Duodenal mucosa (tissue), 2 donors: ENCODE measurements at regions not wholly inside any gene's neighbourhood (a gene's known extent, or its start where the extent isn't known, plus 50 kb on each side); places are given as distances from the start of the nearest gene placed in this dataset.

Experiments used
- H3K27ac ChIP-seq: one replicate; pipeline ENCODE4 v1.7.0; 2013; ENCODE audit warnings: low read depth, low read length
- H3K27me3 ChIP-seq, 2 donors: one replicate each; pipeline ENCODE4 v1.7.0; 2013; ENCODE audit warnings: low read length in 2 of 2, control low read depth in 1 of 2; ENCODE audit not compliant: insufficient read depth in 2 of 2, control insufficient read depth in 1 of 2
- H3K36me3 ChIP-seq, 2 donors: one replicate each; pipeline ENCODE4 v1.7.0; 2013; ENCODE audit warnings: low read length in 2 of 2, control low read depth in 1 of 2; ENCODE audit not compliant: insufficient read depth in 2 of 2, control insufficient read depth in 1 of 2
- H3K4me1 ChIP-seq, 2 donors: one replicate each; pipeline ENCODE4 v1.7.0; 2013; ENCODE audit warnings: low read length in 2 of 2, control low read depth in 1 of 2; ENCODE audit not compliant: insufficient read depth in 2 of 2, control insufficient read depth in 1 of 2
- H3K4me3 ChIP-seq, 2 donors: one replicate each; pipeline ENCODE4 v1.7.0; 2013; ENCODE audit warnings: low read length in 2 of 2, low read depth in 1 of 2
- H3K9ac ChIP-seq, 2 donors: one replicate each; pipeline ENCODE4 v1.7.0; 2013; ENCODE audit warnings: low read length in 2 of 2, low read depth in 1 of 2
- H3K9me3 ChIP-seq, 2 donors: one replicate each; pipeline ENCODE4 v1.7.0; 2013; ENCODE audit warnings: low read length in 2 of 2, control low read depth in 1 of 2; ENCODE audit not compliant: control insufficient read depth in 1 of 2

DNA sequence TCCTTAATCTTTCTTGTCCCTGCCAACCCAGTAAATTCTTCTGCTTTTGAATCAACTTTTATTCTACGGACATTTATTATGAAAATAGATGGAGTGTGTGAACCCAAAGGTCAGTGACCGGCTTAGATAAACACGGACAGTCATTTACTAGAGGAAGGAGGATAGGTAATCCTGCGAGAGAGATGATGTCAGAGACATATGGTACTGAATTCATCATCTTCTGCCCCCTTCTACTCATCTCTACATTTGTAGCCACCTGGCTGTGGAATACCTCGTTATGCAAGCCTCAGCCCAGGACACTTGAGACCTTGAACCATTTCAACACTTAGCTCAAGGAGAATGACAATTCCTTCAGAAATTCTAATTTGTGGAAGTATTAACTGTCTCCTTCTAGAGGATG lies 443.6 kb downstream of the TDRD15 start:
- Histone ChIP-seq H3K36me3 (no peaks in the 10 kb centered on the region), H3K9me3 (no peaks in the 10 kb centered on the region), H3K4me1 (no peaks in the 10 kb centered on the region)

DNA sequence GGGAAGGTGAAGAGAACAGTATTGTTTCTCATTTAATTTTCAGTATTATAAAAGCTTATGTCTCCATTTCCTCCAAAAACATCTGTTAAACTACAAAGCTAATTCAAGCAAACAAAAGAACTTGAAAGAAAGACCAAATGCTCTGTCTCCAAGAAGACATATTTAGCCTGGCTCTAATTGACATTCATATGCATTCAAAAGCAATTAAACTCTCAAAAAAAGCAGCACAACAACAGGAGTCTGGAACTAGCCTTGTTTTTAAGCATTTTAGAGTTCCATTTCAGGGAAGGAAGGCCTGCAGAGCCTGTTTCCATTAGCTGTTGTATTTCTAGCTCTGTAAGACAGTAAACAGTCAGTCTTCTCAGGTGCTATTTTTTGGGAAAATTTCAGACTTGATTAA lies 447.9 kb downstream of the TDRD15 start:
- Histone ChIP-seq H3K4me1 (no peaks in the 10 kb centered on the region), H3K36me3 (no peaks in the 10 kb centered on the region), H3K9ac (no peak overlapping the region), H3K27ac (no peak overlapping the region), H3K27me3 (no peaks in the 10 kb centered on the region), H3K4me3 (no peak overlapping the region), H3K9me3 (peaks cover 0 to 7% of the 10 kb centered on the region in 2 donors)

More for the DNA sequence above, 443.6 kb downstream of the TDRD15 start:
- H3K9ac ChIP-seq, result no peak overlapping the region
- no peak overlapping the region for H3K27ac ChIP-seq
- no peak overlapping the region for H3K4me3 ChIP-seq
- no peaks in the 10 kb centered on the region for H3K27me3 ChIP-seq

DNA sequence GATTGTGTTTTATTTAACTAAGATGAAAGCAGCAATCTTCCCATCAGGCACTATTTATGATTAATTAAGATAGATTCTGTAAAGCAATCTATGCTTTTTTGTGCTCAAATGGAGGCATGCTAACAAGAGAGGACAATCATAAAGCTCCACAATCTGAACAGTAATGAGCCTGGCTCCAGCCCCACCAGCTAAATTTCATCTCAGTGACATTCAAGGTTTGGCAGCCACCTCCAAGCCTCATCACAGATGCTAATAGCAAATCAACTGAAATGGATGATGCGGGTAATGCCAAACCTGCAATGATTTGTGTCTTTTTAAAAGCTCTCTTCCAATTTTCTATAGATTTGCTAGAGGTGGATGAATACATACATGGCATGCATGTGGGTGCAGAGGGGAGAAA lies 456.6 kb downstream of the TDRD15 start:
- Histone ChIP-seq H3K27ac (no peak overlapping the region), H3K36me3 (no peaks in the 10 kb centered on the region), H3K4me1 (no peaks in the 10 kb centered on the region), H3K9me3 (peaks cover 0 to 11% of the 10 kb centered on the region in 2 donors), H3K9ac (no peak overlapping the region), H3K4me3 (no peak overlapping the region), H3K27me3 (no peaks in the 10 kb centered on the region)

GRCh38 chr2:21585881-21586280 lies 462.1 kb downstream of the TDRD15 start:
- Histone ChIP-seq H3K36me3 (no peaks in the 10 kb centered on the region), H3K27ac (no peak overlapping the region), H3K4me1 (no peaks in the 10 kb centered on the region), H3K27me3 (no peaks in the 10 kb centered on the region), H3K9ac (no peak overlapping the region), H3K9me3 (no peaks in the 10 kb centered on the region), H3K4me3 (no peak overlapping the region)

DNA sequence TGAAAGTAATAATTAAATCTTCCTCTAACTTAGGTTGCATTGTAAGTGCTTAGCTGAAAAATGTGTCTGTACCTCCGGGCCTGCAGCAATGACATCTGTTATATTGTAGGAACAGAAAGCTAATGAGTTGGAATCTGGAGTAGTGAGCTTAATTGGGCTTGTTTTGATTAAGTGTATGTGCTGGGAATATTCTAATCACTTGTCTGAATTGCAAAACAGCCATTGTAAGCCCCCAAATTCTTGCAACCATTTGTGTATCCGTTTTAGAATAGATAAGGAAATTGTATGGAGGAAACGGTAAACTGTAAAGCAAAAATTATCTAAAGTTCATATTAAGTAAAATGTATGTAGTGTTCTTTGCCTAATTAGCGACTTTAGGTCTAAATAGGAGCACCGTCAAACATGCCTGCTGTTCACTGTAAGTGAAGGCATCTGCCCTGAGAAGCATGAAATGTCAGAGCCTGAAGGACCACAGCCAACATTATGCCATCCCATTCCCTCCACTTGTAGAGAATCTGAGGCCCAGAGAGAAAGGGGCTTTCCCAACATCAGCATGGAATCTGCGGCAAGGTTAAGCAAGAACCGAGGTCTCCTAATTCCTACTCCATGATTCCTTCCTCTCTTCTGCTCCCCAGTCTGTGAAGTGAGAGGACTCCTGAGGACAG lies 466.4 kb downstream of the TDRD15 start:
- H3K4me3 ChIP-seq, result no peak overlapping the region
- no peaks in the 10 kb centered on the region for H3K27me3 ChIP-seq
- no peaks in the 10 kb centered on the region for H3K4me1 ChIP-seq
- H3K9me3 ChIP-seq, result no peaks in the 10 kb centered on the region
- H3K27ac ChIP-seq, result no peak overlapping the region
- no peak overlapping the region for H3K9ac ChIP-seq
- no peaks in the 10 kb centered on the region for H3K36me3 ChIP-seq

DNA sequence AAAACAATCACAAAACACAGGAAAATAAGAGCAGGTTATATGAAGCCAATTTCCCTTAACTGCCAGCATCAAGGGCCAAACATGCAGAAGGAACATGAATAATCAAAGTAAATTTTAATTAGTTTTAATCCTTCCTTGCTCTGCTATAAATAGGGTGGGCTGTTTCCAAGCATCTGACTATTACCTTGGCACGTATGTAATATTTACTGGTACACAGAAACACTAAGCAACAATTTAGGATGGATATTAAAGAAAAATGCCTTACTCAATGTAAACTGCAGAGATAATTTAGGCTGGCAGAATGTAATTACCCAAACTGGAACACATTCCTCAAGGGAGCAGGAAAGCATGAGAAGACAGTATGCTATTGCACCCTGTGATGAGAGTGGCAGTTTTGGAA lies 468.2 kb downstream of the TDRD15 start:
- Histone ChIP-seq H3K4me1 (no peaks in the 10 kb centered on the region), H3K9me3 (no peaks in the 10 kb centered on the region), H3K9ac (no peak overlapping the region), H3K27me3 (no peaks in the 10 kb centered on the region), H3K4me3 (no peak overlapping the region), H3K27ac (no peak overlapping the region), H3K36me3 (no peaks in the 10 kb centered on the region)

DNA sequence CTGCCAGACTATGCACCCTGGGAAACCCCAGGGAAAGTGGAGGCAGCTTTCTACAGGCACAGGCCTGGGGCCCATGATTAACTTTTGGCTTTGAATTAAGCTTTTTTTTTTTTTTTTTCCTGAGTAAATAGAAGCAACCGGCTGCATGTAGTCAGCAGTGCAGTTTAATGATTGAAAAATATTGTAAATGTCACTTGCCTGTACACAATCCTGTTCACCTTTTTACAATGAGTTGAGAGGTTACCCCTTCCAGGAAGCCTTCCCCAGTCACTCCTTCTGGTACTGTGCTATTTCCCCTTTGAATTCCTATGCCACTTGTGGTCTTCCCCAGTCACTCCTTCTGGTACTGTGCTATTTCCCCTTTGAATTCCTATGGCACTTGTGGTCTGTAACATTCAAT lies 475.6 kb downstream of the TDRD15 start:
- Histone ChIP-seq H3K9me3 (no peaks in the 10 kb centered on the region), H3K27me3 (no peaks in the 10 kb centered on the region), H3K27ac (no peak overlapping the region), H3K36me3 (no peaks in the 10 kb centered on the region), H3K4me3 (no peak overlapping the region), H3K9ac (no peak overlapping the region), H3K4me1 (no peaks in the 10 kb centered on the region)

- no peaks in the 10 kb centered on the region for H3K9me3 ChIP-seq
- no peak overlapping the region for H3K4me3 ChIP-seq
- H3K27ac ChIP-seq, result no peak overlapping the region
- no peak overlapping the region for H3K9ac ChIP-seq
- H3K27me3 ChIP-seq, result no peaks in the 10 kb centered on the region
- no peaks in the 10 kb centered on the region for H3K36me3 ChIP-seq
- H3K4me1 ChIP-seq, result no peaks in the 10 kb centered on the region
Measured at GRCh38 chr2:21602789-21603188, 479.0 kb downstream of the TDRD15 start.

GRCh38 chr2:21607572-21607971 lies 483.8 kb downstream of the TDRD15 start:
- Histone ChIP-seq H3K36me3 (no peaks in the 10 kb centered on the region), H3K9ac (no peak overlapping the region), H3K4me3 (no peak overlapping the region), H3K9me3 (peaks cover 0 to 2% of the 10 kb centered on the region in 2 donors), H3K27ac (no peak overlapping the region), H3K27me3 (no peaks in the 10 kb centered on the region), H3K4me1 (no peaks in the 10 kb centered on the region)

- Histone ChIP-seq H3K9me3 (peaks cover 0 to 2% of the 10 kb centered on the region in 2 donors), H3K27me3 (no peaks in the 10 kb centered on the region), H3K27ac (no peak overlapping the region), H3K36me3 (no peaks in the 10 kb centered on the region), H3K9ac (no peak overlapping the region), H3K4me1 (no peaks in the 10 kb centered on the region), H3K4me3 (no peak overlapping the region)
Measured at GRCh38 chr2:21610304-21610703, 486.5 kb downstream of the TDRD15 start.
